ENCODE measurements at regions not wholly inside any gene's neighbourhood (a gene's known extent, or its start where the extent isn't known, plus 50 kb on each side); places are given as distances from the start of the nearest gene placed in this dataset.

DNA sequence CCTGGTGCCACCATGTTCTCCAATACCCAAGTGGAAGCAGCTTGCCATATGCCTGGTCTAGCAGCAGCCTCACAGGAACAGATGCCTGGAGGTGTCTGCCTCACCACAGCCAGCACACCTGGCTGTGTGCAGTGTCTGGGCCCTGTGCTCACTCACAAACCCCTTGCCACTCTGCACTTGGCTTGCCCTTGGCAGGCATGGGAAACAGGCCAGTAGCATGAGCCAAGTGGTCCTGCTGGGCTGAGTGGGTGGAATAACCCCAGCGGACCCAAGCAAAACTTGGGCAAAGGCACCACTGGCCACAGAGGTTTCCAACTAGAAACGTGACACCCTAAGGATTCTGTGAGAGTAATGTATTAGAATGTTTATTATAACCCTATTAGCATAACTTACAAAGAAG, 600.5 kb upstream of the GJE1 start:
- no peak for TF ChIP-seq CTCF (IDR thresholded peaks at IDR 0.05)
- TF ChIP-seq POLR2A (IDR thresholded peaks at IDR 0.05), result no peak

Measured in heart left ventricle (tissue), 13 donors.